ENCODE measurements at regions not wholly inside any gene's neighbourhood (a gene's known extent, or its start where the extent isn't known, plus 50 kb on each side); places are given as distances from the start of the nearest gene placed in this dataset.
A peak's percentile ranks its signal among the peaks of the same experiment; 100 is the strongest.

DNA sequence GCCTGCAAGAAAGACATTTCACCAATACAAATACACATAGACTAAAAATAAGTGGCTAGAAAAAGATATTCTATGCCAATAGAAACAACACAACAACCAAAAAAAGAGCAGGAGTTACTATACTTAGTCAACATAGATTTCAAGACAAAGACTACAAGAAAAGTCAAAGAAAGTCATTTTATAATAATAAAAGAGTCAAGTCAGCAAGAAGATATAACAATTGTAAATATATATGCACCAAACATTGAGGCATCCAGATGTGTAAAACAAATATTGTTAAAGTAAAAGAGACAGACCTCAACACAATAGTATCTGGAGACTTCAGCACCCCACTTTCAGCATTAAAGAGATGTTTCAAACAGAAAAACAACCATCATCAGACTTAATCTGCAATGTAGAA lies 104.6 kb downstream of the AMY1C start:
- intact Hi-C loops (cut with DNase I), result no loop called here
- ATAC-seq (no peak), DNase-seq (ENCODE audit: low spot score) (no peak)

DNA sequence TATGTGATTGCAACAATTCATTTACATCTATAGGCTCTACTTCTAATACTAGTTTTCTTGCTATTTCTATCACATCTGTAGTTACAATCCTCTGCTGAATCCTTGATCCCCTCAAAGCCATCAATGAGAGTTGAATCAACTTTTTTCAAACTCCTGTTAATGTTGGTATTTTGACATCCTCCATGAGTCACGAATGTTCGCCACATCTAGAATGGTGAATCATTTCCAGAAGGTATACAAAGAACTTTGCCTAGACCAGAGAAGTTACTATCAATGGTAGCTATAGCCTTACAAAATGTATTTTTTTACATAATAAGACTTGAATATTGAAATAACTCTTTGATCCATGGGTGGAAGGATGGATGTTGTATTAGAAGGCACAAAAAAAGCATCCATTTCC lies 110.0 kb downstream of the AMY1C start:
- DNase-seq (ENCODE audit: low spot score), result no peak
- intact Hi-C loops (cut with DNase I), result no loop called here
- ATAC-seq, result no peak

DNA sequence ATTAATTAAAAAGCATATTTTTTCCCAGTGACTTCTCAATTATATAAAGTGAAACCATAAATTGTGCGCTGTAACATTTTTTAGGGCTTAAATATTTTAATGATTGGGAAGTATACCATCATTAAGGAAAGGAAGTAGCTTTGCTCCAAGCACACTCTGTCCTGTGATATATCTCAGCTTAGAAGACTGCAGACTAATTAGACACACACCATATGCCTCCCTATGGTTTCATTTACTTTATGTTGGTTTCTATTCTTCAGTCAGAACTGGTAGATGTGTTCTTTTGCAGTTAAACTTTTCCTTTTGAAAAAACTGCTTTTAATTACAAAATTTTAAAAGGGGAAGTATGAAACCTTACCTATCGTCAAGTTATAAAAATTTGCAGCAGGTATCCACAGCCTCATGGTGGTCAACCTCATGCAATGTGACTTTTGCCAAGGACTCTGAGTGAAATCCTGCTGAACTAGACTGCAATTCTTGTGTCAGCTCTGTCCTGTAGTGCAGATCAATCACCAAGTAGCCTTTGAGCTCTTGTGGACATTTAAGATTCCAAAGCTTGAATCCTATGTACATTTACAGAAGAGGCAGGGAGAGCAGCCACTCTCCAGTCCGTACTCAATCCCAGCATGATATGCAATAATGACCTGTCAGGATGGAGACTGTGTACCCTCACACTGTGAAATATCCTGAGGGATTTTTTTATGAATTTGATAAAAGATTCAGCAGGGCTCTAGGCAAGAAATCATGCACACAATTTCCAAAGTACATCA lies 149.1 kb downstream of the AMY1C start:
- DNase-seq (ENCODE audit: low spot score) (no peak), ATAC-seq (no peak)
- intact Hi-C loops (cut with DNase I), result no loop called here

DNA sequence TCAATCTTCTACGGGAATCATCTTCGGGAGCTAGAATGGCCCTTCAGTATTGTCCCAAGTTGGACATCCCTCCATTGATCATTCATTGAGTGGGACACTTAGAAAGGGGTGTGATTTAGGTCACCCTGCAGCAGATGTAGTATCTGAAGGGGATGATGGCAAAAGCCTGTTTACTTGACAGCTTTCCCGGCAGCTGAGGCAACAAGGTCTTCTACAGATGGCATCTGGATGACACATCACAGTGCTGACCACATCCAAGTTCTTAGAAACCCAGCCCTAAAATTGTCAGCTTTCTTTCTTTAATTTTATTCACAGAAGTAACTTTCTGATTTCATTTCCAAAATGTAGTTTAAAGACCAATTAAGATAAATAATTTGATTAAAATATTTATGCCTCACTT lies 150.3 kb downstream of the AMY1C start:
- ATAC-seq (no peak), DNase-seq (ENCODE audit: low spot score) (no peak)
- intact Hi-C loops (cut with DNase I), result no loop called here

- intact Hi-C loops (cut with DNase I), result no loop called here
- DNase-seq (ENCODE audit: low spot score) (no peak), ATAC-seq (no peak)
These were observed 151.4 kb downstream of the AMY1C start for GRCh38 chr1:103901072-103901471.

DNA sequence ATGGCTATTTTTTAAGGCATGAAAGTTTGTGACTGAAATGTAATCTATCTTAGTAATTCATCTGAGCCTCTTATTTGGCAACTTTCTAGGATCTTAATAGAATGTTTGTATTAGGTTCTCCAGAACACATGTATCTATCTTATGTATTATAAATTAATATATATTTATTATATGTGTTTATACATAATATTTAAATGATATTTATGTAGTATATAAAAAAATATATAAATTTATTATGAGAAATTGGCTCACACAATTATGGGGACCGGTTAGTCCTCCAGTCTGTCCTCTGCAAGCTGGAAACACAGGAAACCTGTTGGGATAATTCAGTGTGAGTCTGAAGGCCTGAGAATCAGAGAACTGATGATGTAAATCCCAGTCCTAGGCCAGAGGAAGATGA lies 155.7 kb downstream of the AMY1C start:
- ATAC-seq, result no peak
- intact Hi-C loops (cut with DNase I), result no loop called here
- DNase-seq (ENCODE audit: low spot score), result no peak

DNA sequence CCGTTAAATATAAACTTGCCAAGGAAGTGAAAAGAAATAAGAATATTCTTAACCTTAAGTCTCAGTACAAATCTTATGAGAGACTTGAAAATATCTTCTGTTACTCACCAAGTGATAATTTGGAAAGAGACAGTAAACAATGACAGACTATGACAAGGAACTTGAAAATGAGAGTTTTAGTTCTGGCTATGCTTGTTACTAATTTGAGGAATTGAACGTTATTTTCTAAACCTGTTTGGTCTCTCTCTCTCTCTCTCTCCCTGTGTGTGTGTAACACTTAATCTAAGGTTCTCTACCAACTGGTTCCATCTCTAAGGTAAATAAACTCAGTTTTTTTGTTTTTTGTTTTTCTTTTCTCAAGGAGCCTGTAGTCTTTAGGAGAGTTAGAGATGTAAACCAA lies 161.8 kb downstream of the AMY1C start:
- ATAC-seq, result no peak
- no peak for DNase-seq (ENCODE audit: low spot score)
- intact Hi-C loops (cut with DNase I), result no loop called here

DNA sequence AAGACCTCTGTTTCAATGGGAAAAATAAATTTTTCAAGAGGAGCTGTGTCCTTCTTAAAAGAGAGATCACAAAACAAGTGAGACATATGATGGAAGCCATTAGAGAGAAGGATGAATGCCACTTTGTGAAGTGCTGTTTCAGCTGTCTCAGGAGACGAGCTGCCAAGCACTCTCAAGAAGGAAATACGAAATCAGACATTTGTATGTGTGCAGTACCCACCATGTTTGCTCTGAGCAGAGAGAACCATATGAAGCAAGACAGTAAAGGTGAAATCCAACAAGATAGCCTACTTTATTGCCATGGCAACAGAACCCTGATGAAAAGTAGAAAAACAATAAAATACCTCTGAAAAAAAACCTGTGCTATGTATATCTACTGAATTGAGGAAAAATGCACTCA lies 168.1 kb downstream of the AMY1C start:
- no peak for DNase-seq (ENCODE audit: low spot score)
- ATAC-seq, result no peak
- intact Hi-C loops (cut with DNase I), result no loop called here

- no peak for DNase-seq (ENCODE audit: low spot score)
- intact Hi-C loops (cut with DNase I), result no loop called here
These were observed 182.2 kb downstream of the AMY1C start for GRCh38 chr1:103931891-103932290.

DNA sequence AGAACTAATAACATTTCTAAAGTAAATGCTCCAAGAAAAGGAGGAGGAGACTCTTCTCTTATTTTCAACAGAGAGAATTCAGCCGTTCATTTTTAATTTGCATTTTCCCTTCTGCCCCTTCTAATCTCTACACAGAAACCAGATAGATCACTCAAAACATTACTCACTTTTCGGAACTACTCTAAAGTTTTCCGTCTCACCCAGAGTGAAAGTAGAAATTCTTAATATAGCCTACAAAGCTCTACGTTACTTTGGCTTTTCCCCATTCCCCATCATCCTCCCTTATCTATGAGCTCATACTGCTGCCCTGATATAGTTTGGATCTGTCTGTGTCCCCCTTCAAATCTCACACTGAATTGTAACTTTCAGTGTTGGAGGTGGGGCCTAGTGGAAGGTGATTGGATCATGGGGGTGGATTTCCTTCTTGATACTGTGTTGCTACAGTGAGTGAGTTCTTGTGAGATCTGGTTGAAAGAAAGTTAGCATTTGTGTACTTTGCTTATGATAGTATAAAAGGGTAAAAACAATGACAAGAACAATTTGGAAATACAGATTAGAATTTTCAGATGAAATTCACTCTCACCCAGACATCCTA lies 188.2 kb downstream of the AMY1C start:
- intact Hi-C loops (cut with DNase I), result no loop called here
- no peak for DNase-seq (ENCODE audit: low spot score)
- no peak for ATAC-seq

More at GRCh38 chr1:103931891-103932290, 182.2 kb downstream of the AMY1C start:
- ATAC-seq, result no peak

DNA sequence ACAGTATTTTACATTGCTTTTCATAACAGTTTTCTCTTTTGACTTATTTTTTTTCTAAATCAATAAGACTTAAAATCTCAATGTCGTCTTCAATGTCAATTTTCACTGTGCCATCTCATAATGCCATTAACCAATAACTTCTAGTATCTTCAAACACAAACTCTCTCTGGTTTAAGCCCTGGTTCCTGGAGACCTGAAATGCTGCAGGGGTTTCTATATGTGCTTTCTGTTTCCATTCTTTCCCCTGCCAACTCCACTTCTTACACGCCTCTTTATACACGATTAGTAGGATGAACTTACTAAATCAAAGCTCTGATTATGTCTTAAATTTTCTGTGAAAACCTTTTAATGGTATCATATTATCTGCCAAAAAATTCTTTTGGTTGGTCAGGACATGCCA lies 191.4 kb downstream of the AMY1C start:
- no peak for DNase-seq (ENCODE audit: low spot score)
- ATAC-seq, result no peak
- intact Hi-C loops (cut with DNase I), result no loop called here

DNA sequence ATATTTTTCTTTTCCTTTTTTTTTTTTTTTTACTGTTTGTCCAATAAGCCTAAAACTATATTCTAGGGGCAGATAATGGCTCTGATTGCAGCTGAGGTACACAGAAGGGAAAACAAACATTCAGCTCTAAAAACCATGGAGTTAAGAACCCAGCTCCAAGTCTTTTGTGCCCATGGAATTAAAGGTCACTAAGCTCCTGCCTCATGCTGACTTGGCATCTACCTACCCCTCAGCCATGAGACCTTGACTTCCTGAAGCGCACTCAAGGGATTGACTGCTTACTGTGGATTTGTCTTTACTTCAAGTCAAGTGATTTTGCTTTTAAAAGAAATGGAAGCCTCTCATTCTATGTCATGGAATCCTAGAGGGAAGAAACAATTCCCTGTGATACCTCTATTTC lies 192.3 kb downstream of the AMY1C start:
- no peak for ATAC-seq
- intact Hi-C loops (cut with DNase I), result no loop called here
- DNase-seq (ENCODE audit: low spot score), result no peak

DNA sequence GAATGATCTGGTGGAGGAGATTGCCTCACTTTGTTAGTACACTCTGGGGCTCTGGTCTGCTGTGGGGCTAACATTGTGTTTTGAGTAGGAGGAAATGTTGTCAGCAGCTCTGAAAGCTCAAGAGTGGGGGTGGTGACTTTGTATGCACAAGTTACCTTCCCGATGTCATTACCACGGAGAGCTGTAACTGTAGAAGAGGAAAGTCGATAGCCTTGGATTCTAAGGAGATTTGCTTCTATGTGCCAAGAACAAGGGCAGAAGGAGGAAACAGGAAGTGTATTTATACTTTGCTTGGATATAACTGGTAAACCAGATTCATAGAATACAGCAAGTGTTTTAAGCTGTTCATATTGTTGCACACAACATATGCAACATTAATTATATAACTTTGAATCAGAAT lies 196.1 kb downstream of the AMY1C start:
- intact Hi-C loops (cut with DNase I), result no loop called here
- ATAC-seq, result no peak
- DNase-seq (ENCODE audit: low spot score), result no peak

DNA sequence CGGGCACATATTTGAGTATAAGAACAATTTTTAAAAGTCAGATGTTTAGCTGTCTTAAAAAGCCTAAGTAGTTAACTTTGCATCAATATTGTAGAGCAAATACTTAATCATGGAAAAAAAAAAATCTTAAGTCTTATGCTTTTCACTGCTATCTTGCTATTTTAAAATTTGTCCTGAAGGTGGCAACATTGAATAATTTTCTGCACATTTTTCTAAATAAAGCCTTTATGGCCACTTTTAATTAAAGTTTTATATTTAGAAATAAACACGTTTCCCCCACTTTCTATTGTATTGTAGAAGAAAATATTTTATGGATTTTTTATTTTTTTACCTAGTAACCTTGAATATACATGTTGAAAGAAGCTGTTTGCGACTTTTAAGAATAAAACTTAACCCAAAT lies 198.8 kb downstream of the AMY1C start:
- no peak for DNase-seq (ENCODE audit: low spot score)
- ATAC-seq, result no peak
- intact Hi-C loops (cut with DNase I), result no loop called here

- no peak for DNase-seq (ENCODE audit: low spot score)
- no peak for ATAC-seq
- intact Hi-C loops (cut with DNase I), result no loop called here
These were observed 200.1 kb downstream of the AMY1C start for GRCh38 chr1:103949779-103950178.

GRCh38 chr1:103953386-103953785 lies 203.7 kb downstream of the AMY1C start:
- DNase-seq (ENCODE audit: low spot score) (no peak), ATAC-seq (no peak)
- intact Hi-C loops (cut with DNase I), result no loop called here

DNA sequence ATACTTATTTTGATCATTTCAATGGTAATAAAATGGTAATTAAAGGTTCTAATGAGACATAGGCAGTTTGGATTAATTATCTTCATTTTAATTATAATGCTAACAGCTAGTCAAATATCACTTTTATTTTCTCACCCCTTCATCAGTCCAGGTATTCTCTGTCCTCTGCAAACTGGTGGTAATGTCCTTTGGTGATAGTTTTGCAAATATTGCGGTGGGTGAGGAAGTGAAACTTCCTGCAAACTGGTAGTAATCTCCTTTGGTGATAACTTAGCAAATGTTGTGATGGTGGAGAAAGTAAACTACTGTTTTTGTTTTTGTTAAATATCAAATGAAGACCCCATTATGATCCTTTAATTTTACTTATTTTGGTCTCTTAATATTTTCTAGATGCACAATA lies 209.0 kb downstream of the AMY1C start:
- intact Hi-C loops (cut with DNase I), result no loop called here
- DNase-seq (ENCODE audit: low spot score) (no peak), ATAC-seq (no peak)

- ATAC-seq, result peak; percentile 17
- DNase-seq (ENCODE audit: low spot score), result no peak
- intact Hi-C loops (cut with DNase I), result no loop called here
These were observed 209.9 kb downstream of the AMY1C start for GRCh38 chr1:103959565-103959964.

DNA sequence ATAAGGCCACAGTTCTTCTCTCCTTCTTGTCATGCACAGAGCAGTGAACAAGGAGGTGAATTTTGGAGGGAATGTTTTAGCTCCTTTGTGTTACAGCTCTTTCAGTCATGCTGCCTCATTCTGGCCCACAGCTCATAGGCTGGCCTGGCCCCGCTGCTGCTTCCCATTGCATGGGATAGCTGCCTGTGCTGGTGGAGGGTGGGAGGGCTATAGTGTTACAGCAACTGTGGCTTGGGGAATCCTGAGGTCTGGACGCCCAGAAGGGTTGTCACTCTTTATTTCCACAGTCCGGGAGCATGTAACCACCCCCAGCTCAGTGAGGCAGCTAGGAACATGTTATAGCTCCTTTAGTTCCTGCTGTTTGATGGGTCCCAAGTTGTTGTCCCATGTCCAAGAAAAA lies 210.3 kb downstream of the AMY1C start:
- ATAC-seq, result peak; percentile 15
- intact Hi-C loops (cut with DNase I), result no loop called here
- DNase-seq (ENCODE audit: low spot score), result no peak

DNA sequence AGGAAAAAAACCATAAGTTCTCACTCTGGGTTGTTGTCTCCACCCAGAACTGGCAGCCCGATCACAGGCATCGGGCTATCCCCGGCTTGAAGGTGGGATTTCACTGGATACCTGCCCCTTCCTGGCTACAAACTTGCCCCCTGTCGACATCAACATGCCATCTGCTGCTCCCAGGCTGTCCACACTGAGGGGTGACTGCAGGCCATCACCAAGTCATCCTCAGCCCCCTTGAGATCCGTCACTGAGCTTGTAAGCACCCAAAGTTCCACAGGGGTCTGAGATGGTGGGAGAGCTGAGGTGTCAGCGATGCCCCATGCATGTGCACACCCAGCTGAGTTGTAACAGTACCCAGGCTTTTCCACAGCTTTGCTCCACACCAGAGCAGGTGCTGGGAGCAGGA lies 211.0 kb downstream of the AMY1C start:
- DNase-seq (ENCODE audit: low spot score) (no peak), ATAC-seq (no peak)
- intact Hi-C loops (cut with DNase I), result no loop called here

DNA sequence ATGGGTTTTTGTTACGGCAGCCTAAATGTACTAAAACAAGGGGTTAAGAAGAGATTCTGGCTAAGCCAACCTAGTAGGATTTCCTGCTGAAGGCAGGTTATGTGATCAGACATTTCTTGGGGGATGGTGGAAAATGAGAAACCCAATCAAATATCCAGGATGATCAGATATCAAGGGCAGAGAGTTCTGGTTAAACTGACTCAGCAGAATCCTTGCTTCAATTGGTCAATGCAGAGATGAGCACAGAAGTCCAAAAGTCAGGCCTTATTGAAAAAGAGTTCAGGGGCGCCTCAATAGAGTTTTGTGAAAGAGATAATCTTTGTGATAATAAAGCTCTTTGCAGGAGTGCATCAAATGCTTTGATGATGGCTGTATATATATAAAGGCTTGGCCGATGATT lies 237.1 kb downstream of the AMY1C start:
- intact Hi-C loops (cut with DNase I), result no loop called here
- ATAC-seq, result no peak
- DNase-seq (ENCODE audit: low spot score), result no peak
